SHP77 treated with DMSO at 0.1 percent for 48 hours (cell line): ENCODE measurements at regions not wholly inside any gene's neighbourhood (a gene's known extent, or its start where the extent isn't known, plus 50 kb on each side); places are given as distances from the start of the nearest gene placed in this dataset.
"Not testable (repeated sequence)": the region's sequence is repeated elsewhere in the genome, so short reads cannot be mapped to it uniquely, and the experiment has no call there.

Experiments
- DNase-seq: peaks from one replicate; lab custom pipeline; 2025; lab: John Stamatoyannopoulos, UW

GRCh38 chr12:124070394-124071074 is 97.5 kb downstream of the ZNF664 start:
- DNase-seq = not testable (repeated sequence)

- DNase-seq = no peak
Measured at GRCh38 chr12:124071075-124071443, 98.0 kb downstream of the ZNF664 start.

GRCh38 chr12:124073356-124074035 is 100.5 kb downstream of the ZNF664 start:
- no peak for DNase-seq

- DNase-seq = no peak
Measured at GRCh38 chr12:124075841-124076240, 102.8 kb downstream of the ZNF664 start.

GRCh38 chr12:124077701-124078100 is 104.7 kb downstream of the ZNF664 start:
- DNase-seq = no peak

GRCh38 chr12:124078800-124079199 is 105.8 kb downstream of the ZNF664 start:
- no peak for DNase-seq

GRCh38 chr12:124080649-124081048 is 107.6 kb downstream of the ZNF664 start:
- no peak for DNase-seq

GRCh38 chr12:124082012-124082411 is 109.0 kb downstream of the ZNF664 start:
- DNase-seq = no peak

GRCh38 chr12:124082687-124083086 is 109.7 kb downstream of the ZNF664 start:
- no peak for DNase-seq

GRCh38 chr12:124083708-124084107 is 110.7 kb downstream of the ZNF664 start:
- DNase-seq = no peak

GRCh38 chr12:124085419-124086296 is 112.6 kb downstream of the ZNF664 start:
- DNase-seq = no peak

- DNase-seq = no peak
Measured at GRCh38 chr12:124086299-124086898, 113.4 kb downstream of the ZNF664 start.

GRCh38 chr12:124087266-124088051 is 114.4 kb downstream of the ZNF664 start:
- no peak for DNase-seq

GRCh38 chr12:124088217-124088907 is 115.3 kb downstream of the ZNF664 start:
- no peak for DNase-seq

- not testable (repeated sequence) for DNase-seq
Measured at GRCh38 chr12:124089181-124089914, 116.3 kb downstream of the ZNF664 start.

GRCh38 chr12:124091835-124092234 is 118.8 kb downstream of the ZNF664 start:
- DNase-seq = no peak

- DNase-seq = not testable (repeated sequence)
Measured at GRCh38 chr12:124092532-124092931, 119.5 kb downstream of the ZNF664 start.

- no peak for DNase-seq
Measured at GRCh38 chr12:124093297-124093696, 120.3 kb downstream of the ZNF664 start.

- DNase-seq = peak; percentile 86
Measured at GRCh38 chr12:124094188-124094587, 121.2 kb downstream of the ZNF664 start.

GRCh38 chr12:124094733-124095132 is 121.7 kb downstream of the ZNF664 start:
- peak; percentile 81 for DNase-seq
